Kidney capillary endothelial cell (primary cell): ENCODE measurements at regions not wholly inside any gene's neighbourhood (a gene's known extent, or its start where the extent isn't known, plus 50 kb on each side); places are given as distances from the start of the nearest gene placed in this dataset.

ENCODE experiments used
- DNase-seq: peaks from one replicate; pipeline ENCODE4 v3.0.0-alpha.2; 2018; ENCODE audit warnings: low spot score

DNA sequence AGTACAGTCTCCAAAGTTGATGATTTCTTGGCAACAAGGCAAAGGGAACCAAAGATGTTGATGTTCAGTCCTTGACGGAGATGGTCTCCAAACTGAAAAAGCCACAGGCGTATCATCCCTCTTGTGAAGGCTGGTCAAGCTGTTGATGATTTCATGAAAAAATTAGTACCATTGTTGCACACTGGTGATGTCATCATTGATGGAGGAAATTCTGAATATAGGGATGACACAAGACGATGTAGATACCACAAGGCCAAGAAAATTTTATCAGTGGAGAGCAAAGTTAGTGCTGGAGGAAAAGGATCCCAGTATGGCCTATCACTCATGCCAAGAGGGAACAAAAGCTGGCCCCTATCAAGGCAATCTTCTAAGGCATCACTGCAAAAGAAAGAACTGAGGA, 88.7 kb upstream of the KRR1 start:
- no peak for DNase-seq

DNA sequence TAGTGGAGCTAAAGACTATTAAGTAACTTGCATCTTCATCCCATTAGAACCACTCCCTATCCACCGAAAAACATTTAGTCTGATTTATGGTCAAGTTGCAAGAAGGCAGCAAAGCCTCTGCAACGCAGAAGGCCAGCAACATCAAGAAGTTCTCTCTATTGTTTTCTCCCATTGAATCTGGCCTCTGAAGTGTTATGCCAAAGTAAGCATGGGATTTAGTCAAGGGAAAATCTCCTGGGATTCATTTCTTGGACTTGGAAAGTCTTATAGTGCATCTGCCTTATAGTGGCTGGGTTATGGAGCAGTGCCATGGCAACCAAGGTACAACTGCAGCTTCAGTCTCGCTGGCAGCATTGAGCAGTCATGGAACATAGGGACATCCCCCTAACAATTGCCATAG, 87.7 kb upstream of the KRR1 start:
- DNase-seq, result no peak

DNA sequence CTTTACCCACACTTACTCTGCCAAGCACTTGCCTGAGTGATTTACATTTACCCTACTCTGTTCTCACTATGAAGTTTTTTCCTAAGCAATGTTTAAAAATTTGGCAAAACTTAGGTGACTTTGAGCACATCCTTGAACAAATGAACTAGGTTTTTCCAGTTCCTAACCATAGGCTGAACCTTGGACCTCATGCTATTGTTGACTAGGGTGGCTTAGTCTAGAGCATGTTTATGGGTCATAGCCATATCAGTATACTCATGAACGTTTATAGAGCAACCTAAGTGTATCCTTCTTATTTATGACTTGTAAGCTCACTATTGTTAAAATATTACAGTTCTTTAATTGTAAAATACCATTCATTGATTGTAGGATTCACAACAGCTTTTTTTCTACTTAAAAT, 85.0 kb upstream of the KRR1 start:
- DNase-seq, result no peak

DNA sequence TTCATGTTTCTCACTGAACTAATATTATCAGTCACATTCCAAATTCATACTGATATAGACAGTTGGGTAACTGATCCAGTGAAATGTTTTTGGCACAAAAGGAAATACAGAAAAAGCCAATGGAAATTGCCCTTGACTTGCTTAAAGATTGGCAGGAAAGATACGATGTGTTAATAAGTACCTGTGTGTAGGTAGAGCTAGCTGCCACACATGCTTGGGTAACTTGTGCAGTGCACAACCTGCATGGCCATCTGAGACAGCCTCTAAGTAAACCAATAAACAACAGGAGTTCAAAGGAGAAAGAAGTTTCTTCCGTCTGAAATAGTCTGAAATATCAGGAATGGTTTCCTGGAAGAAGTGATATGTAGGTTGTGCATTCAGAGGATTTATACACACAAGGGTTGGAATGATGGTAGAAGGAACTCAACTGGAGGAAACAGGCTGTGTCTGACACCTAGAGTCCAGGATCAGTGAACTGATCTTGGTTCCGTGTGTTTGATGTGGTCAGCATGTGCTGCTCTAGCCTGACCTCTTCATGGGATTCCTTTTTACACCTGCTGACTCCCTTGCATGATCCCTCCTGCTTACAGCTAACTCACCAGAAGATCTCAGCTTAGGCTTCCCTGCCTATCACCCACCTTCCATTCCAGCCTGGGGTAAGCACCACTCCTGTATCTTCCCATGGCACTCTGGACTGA, 81.4 kb upstream of the KRR1 start:
- no peak for DNase-seq

DNA sequence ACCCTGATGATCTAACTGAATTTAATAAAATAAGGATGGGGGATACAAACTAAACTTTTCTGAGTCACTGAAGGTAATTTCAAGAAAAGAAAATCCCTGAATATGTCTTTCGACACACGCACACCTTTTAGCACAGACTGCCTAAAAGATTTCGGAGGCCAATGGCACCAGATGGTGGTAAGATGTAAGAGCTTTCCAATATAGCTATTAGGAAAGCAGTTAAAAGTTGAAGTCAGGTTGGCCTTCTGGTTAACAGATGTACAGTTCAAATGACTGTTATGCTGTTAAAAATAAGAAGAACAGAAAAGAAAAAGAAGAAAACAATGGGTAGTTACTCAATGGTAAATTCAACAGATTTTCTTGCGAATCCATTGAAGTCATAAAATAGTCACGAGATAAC, 80.7 kb upstream of the KRR1 start:
- DNase-seq, result no peak

DNA sequence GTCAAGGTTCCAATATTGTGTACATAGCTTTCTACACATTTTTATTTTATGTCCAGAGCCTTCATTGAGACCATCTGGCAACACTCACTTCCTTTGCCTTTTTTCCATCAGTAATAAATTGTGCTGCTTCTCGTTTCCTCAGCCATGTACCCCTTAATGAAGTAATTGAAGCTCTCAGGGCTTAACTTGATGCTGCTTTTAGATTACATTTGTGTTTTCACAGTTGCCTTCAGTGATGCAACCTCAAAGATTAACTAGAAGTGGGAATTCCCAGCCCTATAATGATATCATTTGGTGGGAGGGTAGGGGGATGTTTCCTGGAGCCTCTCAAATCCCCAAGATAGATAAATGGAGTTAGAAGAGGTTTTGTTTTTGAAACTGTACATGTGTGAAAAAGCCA, 80.2 kb upstream of the KRR1 start:
- DNase-seq, result no peak

DNA sequence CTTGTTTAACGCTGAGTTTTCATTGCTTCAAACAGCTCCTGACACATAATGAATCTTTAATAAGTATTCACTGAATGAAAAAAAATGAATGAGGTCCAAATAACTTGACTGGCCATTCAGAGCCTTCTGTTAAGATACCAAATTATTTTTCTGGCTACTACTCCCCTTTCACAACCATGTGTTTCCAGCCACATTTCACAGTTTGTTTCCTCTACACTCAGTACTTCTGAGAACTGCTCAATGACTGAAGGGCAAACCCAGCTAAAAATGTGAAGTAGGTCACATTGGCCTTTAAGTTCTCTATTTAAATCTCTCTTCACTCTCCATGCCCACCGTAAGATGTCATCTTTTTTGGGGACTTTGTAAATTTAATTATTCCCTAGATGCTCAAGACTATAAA, 78.4 kb upstream of the KRR1 start:
- no peak for DNase-seq

DNA sequence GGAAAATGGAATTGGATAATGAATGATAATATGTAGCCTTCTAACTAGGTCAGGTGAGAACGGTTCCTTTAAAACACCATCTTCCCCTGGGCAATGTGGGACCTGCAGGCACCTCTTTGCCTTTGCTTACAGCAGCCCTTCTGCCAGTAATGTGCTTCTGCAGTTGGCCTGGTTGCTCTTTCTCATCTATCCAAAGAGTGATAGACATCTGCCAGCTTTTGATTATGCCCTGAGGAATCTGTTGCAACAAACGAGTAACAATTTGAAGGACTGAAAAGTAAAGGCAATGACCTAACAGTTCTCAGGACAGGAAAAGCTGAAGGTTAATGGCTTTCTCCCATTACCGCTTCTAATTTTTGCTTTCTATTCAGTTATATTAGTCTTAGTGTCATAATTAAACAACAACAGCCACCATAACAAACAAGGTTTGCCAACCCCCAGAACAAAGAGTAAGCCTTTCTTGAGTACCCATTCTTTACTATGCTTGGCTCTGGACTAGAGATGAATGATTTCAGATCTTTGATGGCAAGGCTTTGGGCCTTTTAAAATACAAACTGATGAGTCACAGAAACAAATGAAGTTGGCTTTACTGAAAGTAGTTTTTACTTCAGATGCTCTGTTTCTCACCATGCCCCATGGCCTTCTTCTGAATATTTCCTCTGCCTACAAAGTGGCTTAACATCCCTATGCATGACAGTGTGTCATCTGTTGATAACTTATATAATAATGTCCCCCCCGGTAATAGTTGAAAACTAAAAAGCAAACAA, 76.1 kb upstream of the KRR1 start:
- DNase-seq, result no peak

DNA sequence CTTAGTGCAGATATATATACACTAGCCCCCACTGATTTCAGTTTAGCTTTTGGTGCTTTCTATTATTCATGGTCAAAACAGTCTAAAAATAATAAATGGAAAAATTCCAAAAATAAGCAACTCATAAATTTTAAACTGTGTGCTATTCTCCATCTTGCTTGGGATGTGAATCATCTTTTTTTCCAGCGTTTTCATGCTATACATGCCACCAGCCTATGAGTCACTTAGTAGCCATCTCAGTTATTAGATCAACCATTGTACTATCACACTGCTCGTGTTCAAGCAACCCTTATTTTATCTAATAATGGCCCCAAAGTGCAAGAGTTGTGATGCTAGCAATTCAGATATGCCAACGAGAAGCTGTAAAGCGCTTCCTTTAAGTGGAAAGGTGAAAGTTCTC, 73.9 kb upstream of the KRR1 start:
- DNase-seq, result peak; percentile 84

DNA sequence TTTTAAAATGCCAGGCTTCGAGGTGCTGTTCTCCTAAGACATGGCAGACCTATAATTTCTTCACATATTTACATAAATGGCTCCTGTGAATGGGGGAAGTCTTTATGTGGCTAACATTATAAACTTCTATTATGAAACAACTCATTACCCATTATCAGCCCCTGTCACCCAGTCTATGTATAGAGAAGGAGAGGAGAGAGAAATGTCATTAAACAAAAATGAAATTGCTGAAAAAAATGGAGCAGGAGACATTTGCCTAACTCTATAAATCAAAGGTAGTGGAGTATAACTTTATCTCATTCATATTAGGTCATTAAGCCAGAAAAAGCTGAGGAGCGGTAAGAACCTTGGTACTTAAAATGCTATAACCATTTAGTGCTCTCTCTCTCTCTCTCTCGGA, 71.9 kb upstream of the KRR1 start:
- DNase-seq, result no peak

DNA sequence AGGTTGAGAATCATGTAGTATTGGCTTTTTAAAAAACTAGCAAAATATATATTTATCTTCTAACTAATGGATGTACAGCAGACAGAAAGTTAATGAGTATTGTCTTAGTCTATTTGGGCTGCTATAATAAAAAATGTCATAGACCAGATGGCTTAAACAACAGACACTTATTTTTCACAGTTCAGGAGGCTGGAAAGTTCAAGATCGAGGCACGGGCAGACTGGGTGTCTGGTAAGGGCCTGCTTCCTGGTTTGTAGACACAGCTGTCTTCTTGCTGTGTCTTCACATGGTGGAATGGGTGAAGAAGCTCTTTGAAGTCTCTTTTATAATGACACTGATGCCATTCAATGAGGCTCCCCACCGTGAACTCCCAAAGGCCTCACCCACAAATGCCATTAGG, 70.1 kb upstream of the KRR1 start:
- no peak for DNase-seq

DNA sequence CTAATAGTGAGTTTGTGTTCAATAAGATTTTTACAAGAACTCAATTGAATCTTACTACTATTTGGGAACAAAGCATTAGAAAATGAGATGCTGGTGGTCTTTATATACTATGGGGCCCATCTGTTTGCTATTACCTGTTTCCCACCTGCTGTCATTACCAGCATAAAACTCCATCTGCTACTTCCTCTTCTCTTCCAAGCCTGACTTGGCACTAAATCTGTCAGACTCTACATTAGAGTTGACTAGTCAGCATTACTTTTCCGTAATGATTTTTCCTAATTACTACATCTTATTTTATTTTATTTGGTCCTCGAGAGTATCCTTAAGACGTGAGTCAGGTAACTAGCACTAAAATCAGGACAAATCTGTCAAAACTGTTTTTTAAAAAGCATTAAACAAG, 68.1 kb upstream of the KRR1 start:
- DNase-seq, result no peak

DNA sequence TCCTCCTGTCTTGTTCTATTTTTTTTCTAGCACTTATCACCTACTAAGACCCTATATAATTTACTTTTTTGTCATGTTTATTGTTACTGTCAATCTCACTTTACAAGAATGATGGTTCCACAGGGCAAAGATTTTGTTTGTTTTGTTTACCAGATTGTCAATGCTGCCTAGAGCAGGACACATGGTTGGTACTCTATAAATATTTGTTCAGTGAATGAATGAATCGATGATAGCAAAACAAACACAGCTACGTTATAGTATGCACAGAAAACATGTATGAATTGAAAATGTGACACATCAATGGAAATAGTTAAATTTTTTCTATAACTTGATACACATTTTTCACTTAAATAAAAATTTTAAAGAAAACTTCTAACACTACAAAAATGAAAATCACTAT, 67.1 kb upstream of the KRR1 start:
- DNase-seq, result no peak

DNA sequence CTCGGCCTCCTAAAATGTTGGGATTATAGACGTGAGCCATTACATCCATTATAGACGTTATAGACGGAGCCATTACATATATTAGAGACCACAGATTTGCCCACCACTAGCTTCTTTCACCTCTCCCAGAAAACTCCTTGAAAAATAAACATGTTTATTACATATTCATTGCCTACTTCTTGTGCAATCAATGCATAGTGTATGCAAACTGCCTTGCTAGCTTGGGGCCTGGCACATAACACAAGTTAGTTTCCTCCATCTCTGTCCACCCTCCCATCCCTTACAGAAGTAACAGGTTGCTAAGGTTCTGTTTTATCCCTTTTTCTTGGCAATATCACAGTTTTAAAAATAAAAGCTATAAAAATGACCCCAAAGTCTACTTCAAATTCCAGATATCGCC, 66.4 kb upstream of the KRR1 start:
- DNase-seq, result no peak

DNA sequence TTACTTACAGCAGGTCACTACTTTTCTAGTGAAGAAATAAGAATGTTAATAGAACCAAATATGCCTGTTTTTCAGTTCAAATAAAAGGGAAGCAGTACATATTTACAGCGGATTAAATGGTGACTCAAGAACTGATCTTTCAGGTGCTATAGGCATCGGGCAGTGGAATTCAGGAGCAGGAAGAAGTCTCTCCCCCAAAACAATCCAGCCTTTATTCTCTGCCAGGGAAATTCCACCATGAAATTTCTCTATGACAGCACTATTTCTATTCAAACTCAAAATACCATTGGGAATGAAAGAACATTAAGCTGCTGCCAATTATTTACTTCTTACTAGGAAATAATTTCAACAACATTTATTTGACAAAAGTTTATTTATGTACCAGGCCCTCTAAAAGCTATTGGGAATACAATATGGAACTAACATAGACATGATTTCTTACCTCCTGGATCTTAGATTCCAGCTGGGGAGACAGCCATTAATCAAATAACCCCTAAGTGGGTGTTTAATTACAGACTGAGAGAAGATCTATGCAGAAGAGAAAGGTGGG, 60.3 kb upstream of the KRR1 start:
- no peak for DNase-seq

DNA sequence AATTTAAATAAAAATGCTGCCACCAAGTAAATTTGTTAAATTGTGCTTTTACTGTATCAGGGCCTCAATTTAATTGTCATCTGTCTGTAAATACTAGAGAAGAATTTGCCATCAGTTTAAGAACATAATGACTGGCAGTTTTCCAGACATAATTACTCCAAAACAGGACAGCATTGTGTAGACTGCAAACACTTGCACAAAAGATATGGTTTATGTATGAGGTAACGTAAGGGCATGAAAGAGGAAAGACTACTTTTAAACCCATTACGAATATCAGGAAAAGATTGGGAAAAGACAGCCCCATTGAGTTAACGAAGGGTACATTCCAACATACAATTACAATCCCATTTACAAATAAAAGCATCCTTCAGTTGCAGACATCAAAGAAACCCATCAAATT, 59.8 kb upstream of the KRR1 start:
- no peak for DNase-seq

DNA sequence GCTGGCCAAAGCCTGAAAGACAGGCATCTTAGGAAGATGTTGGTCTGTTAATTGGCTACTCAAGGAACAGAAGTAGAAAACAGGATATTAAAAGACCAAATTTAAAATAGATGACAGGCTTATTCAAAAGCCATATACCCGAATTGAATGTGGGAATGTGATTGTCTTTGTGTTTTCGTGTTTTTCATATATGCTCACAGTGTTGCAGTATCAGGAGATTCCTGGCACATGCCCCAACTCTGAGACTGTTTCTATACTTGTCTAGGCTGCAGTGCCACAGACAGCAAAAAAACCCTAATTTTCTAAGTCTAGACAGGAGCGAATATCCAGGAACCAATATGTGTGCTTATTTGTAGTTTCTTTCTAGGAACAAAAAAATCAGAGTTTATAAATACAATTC, 57.4 kb upstream of the KRR1 start:
- no peak for DNase-seq

DNA sequence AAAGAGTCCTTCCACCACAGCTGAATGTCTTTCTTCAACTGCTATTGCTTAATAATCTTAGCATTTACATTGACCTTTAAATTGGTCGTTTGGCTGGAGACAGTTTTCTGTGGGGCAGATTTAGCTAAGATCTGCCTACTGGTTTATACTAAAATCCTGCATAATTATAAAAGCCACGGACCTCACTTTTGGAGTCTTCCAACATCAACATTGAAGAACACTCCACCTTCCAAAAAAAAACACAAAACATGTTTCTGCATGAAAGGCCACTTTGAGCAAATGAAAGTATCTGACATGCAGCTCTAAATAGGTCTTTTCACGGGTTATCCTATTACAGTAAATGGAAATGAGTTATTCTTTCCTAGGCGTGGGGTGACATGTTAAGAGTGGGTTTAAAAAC, 57.0 kb upstream of the KRR1 start:
- DNase-seq, result no peak

DNA sequence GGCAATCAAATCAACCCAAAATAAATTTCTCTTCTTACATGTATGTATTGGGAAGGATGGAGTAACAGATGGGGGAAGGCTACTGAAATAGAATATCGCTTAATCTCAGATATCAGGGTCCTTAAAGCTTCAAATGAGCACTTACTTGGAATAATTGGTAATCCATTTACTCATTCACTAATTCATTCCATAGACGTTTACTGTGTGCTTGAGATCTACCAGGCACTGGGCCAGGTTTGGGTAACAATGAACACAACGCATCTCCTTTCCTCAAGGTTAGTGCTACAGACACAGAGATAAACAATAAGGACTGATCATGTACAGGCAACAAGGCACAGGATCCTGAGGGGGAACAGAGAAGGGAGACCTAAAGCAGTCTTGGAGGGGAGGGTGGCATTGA, 54.4 kb upstream of the KRR1 start:
- DNase-seq, result no peak

DNA sequence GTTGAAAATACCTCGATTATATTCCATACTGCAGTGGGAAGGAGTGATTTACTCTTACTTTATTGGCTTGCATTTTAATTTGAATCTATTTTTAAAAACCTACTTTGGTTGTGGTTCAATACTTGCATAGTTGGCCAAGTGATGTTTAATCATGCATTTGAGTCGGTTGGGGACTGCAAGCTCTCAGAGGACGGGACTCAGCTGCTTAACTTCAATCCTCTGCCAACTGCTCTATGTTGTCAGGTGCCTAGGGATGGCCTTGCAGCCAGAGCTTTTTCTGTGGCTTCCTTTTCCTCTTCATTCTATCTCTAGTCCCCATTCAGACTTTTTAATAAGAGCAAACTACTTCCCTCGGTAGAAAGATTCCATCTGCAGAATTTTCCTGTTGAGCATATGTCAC, 53.4 kb upstream of the KRR1 start:
- no peak for DNase-seq

DNA sequence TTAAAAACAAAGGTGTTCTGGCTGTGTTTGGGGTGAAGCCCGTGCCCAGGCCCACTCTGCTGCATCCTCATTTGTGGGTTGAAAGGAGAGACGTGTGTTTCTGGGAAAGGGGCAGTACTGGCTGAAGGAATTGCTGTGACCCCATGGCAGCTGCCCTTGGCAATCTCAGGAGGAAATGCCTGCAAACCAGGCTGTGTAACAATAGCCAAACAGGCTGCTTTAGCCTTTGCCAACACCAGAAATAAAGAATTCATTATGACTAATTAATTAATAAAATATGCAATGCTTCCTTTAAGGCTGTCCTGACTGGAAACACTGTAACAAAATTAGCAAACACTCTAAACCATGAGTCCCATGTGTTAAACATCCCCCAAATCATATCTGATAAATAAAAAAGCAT, 53.0 kb upstream of the KRR1 start:
- DNase-seq, result no peak

DNA sequence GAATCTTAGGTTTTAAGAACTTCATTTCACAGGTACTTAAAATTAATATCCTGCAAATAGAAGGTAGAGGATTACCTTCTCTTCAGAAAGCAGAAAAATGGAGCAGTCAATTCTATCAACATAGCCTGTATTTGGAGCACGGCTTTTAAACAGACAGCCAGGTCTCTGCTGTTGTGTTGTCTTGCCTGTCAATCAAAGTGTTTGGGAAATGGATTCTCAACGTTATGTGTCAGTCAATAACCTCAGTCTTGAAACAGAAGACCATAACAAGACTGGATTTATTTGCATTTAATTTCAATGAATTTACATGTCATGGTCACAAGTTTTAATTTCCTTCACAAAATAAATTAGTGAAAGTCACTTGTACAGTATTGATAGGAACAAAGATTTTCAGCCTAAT, 51.9 kb upstream of the KRR1 start:
- no peak for DNase-seq

DNA sequence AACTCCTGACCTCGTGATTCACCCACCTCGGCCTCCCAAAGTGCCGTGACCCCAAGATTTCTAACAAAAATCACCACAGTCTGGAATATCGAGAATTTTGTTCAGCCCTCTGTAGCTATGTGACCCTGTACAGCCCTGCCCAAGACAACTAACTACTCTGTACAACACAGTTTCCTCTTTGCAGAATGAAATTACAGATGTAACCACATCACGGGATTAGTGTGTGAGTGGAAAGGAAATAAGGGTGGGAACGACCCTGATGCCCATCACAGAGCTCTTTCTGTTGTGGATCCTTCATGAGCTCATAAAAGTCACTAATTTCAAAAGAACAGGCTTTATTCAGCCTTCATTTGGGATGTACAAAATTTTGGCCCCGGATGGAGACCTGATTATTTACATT, 50.5 kb upstream of the KRR1 start:
- no peak for DNase-seq
